ENCODE measurements at regions not wholly inside any gene's neighbourhood (a gene's known extent, or its start where the extent isn't known, plus 50 kb on each side); places are given as distances from the start of the nearest gene placed in this dataset.

DNA sequence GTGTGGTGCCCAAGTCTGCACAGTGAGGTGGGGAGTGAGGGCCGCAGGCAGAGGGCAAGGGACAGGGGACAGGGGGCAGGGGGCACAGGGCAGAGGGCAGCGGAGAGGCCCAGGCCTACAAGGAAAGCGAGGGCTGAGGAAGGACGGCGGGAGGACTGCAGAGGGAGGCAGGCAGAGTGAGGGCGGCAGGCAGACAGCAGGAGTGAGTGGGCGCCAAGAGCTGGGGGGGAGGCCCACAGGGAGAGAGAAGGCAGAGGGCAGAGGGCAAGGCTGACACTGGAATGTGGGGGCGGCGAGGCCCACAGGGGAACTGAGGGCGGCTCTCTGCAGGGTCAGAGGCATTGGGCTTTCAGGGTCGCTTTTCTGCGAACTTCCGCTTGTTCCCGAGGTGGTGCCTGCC, 267.8 kb upstream of the NDN start:
- TF ChIP-seq, protein P1, sequence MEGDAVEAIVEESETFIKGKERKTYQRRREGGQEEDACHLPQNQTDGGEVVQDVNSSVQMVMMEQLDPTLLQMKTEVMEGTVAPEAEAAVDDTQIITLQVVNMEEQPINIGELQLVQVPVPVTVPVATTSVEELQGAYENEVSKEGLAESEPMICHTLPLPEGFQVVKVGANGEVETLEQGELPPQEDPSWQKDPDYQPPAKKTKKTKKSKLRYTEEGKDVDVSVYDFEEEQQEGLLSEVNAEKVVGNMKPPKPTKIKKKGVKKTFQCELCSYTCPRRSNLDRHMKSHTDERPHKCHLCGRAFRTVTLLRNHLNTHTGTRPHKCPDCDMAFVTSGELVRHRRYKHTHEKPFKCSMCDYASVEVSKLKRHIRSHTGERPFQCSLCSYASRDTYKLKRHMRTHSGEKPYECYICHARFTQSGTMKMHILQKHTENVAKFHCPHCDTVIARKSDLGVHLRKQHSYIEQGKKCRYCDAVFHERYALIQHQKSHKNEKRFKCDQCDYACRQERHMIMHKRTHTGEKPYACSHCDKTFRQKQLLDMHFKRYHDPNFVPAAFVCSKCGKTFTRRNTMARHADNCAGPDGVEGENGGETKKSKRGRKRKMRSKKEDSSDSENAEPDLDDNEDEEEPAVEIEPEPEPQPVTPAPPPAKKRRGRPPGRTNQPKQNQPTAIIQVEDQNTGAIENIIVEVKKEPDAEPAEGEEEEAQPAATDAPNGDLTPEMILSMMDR (IDR thresholded peaks at IDR 0.05; ENCODE audit: low read depth, low read length), result no peak
- TF ChIP-seq EZH2phosphoT487 (IDR thresholded peaks at IDR 0.05; ENCODE audit: low read depth), result no peak
